ENCODE measurements at regions not wholly inside any gene's neighbourhood (a gene's known extent, or its start where the extent isn't known, plus 50 kb on each side); places are given as distances from the start of the nearest gene placed in this dataset.
"Not testable (repeated sequence)": the region's sequence is repeated elsewhere in the genome, so short reads cannot be mapped to it uniquely, and the experiment has no call there.

DNA sequence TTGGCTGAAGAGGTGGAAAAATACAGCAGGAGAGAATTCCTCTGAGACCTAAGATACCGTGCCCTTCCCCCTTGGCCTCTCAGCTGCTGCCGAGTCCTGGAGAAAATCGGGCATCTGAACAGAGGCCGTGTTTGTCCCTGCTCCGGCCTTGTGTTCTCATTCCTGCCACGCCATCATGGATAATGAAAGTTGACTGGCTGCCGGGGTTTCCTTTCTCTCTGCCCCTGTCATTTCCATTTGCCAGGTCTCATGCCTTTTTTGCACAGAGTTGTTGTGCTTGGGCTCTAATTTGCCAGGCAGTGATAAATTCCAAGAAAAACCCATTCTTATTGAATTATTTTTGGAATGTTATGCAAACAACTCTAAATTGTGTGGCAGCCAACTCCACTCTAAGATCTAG, 496.9 kb upstream of the TNP1 start:
- ATAC-seq (no peak), DNase-seq (no peak)
- intact Hi-C loops (cut with DNase I, micrococcal nuclease), result no loop called here

DNA sequence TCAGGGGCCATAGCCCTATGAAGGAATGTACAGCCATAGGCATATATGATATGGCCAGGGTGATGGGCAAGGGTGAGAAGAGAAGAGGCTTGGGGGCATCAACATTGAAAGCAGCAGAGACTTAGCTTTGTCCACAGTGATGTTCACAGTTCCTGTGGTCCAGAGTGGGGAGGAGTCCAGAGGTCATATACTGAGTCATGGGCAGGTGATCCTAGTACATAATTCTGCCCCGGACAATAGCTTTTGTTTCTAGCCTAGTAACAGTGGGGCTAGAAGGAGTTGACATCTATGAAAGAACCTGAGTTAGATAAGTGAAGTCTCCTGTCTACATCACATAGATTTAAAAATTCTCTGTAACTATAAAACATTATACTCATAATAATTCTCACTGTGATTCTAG, 496.3 kb upstream of the TNP1 start:
- ATAC-seq (no peak), DNase-seq (no peak)
- intact Hi-C loops (cut with DNase I, micrococcal nuclease), result no loop called here

DNA sequence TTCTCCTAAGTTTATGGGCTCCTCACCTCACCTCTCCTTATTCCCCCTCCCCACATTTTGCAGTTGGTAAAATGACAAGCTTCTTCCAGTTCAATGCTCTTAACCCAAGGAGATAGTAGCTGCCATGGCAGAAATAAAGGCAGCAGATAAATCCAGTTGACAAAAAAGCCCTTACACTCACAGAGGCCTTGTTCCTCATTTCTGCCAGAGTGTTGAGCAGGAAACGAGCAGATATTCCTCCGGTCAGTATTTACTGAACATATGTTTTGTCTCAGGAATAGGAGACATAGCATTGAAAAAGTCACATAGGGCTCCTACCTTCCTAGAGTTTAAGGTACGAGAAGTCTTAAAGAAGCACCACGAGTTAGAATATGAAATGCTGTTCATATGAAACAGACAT, 493.7 kb upstream of the TNP1 start:
- intact Hi-C loops (cut with DNase I, micrococcal nuclease), result no loop called here
- DNase-seq (no peak), ATAC-seq (no peak)

DNA sequence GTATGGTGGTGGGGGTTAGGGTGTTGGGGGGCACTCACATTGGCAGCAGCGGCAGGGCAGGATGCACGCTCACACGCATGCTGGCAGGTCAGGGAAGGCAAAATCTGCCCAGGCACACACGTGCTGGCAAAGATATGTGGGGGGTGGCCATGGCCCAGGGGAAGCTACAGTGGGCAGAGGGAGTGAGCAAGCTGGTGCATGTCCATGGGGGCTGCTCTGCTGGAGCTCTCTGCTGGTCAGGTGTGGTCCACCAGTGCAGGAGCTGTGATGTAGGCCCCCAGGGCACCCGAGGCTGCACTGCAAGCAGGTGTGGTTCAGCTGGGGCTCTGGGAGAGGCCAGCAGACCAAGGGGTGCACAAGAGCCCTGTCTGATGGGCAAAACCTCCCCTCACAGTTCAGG, 491.5 kb upstream of the TNP1 start:
- intact Hi-C loops (cut with DNase I, micrococcal nuclease), result no loop called here
- ATAC-seq, result no peak

DNA sequence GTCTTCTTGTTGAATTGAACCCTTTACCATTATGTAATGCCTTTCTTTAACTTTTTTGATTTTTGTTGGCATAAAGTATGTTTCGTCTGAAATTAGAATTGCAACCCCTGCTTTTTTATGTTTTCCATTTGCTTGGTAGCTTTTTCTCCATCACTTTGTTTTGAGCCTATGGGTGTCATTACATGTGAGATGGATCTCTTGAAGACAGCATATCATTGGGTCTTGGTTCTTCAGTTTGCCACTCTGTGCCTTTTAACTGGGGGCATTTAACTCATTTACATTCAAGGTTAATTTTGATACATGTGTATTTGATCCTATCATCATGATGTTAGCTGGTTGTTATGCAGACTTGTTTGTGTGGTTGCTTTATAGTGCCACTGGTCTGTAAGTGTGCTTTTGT, 489.4 kb upstream of the TNP1 start:
- intact Hi-C loops (cut with DNase I, micrococcal nuclease), result no loop called here
- ATAC-seq (no peak), DNase-seq (no peak)

More for the DNA sequence above, 491.5 kb upstream of the TNP1 start:
- no peak for DNase-seq

DNA sequence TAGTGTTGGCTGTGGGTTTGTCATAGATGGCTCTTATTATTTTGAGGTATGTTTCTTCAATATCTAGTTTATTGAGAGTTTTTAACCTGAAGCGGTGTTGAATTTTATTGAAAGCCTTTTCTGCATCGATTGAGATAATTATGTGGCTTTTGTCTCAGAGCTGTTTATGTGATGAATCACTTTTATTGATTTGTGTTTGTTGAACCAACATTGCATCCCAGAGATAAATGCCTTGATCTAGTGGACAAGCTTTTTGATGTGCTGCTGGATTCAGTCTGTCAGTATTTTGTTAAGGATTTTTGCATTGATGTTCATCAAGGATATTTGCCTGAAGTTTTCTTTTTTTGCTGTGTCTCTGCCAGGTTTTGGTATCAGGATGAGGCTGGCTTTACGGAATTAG, 487.8 kb upstream of the TNP1 start:
- DNase-seq; ATAC-seq; intact Hi-C loops (cut with DNase I, micrococcal nuclease): not testable (repeated sequence)

DNA sequence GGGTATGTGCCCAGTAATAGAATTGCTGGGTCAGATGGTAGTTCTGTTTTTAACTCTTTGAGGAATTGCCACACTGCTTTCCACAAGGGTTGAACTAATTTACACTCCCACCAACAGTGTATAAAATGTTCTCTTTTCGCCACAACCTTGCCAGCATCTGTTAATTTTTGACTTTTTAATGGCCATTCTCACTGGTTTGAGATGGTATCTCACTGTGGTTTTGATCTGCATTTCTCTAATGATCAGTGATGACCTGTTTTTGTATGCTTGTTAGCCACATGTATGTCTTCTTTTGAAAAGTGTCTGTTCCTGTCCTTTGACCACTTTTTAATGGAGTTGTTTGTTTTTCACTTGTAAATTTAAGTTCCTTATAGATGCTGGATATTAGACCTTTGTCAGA, 486.2 kb upstream of the TNP1 start:
- ATAC-seq; DNase-seq; intact Hi-C loops (cut with DNase I, micrococcal nuclease): not testable (repeated sequence)

DNA sequence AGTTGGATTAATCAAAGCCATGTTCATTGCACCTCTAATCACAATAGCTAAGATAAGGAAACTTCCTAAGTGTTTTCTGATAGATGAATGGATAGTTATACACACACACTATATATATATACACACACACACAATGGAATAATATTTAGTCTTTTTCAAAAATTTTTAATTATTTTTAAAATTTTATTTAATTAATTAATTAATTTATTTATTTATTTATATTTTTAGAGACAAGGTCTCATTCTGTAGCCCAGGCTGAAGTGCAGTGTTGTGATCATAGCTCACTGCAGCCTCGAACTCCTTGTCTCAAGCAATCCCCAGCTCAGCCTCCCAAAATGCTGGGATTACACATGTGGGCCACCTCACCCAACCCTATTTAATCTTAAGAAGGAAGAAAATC, 481.0 kb upstream of the TNP1 start:
- DNase-seq (no peak), ATAC-seq (no peak)
- intact Hi-C loops (cut with DNase I, micrococcal nuclease), result no loop called here

DNA sequence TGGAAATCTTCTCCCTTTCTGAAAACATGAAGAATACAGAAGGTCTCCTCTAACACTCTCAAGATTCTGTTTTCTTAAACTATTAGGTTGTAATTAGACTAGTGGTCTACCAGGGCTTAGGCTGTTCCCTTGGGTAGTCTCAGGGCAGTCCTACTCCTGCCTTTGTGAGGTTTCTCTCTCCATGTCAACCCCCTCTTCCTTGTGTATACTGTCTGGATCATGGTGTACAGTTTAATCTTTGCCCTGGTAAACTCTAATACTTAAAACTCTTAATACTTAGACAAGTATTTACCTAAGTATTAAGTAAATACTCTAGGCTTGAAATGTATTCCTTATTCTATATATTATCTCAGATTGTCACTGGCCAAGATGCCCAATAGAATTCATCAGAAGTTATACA, 480.3 kb upstream of the TNP1 start:
- DNase-seq, result no peak
- no peak for ATAC-seq

DNA sequence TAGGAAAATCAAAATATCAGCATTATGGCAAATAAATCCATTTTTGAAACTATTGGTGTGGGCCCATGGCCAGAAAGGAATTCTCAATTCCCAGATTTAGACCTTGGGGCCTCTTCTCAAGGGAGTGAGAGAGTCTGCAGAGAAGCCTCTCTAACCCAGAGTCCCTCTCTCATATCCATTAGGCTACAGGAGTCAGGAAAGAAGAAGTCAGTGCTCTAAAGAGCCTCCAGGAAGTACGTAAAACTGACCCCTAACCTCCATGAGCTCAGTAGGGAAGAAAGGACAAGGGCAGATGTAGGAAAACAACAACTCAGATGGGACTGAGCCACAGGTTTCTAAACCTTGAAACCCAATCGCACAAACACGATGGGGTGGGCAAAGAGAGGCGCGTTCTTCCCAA, 479.9 kb upstream of the TNP1 start:
- no peak for ATAC-seq
- DNase-seq, result no peak
- intact Hi-C loops (cut with DNase I, micrococcal nuclease), result no loop called here

More for the DNA sequence above, 480.3 kb upstream of the TNP1 start:
- intact Hi-C loops (cut with DNase I, micrococcal nuclease), result no loop called here

DNA sequence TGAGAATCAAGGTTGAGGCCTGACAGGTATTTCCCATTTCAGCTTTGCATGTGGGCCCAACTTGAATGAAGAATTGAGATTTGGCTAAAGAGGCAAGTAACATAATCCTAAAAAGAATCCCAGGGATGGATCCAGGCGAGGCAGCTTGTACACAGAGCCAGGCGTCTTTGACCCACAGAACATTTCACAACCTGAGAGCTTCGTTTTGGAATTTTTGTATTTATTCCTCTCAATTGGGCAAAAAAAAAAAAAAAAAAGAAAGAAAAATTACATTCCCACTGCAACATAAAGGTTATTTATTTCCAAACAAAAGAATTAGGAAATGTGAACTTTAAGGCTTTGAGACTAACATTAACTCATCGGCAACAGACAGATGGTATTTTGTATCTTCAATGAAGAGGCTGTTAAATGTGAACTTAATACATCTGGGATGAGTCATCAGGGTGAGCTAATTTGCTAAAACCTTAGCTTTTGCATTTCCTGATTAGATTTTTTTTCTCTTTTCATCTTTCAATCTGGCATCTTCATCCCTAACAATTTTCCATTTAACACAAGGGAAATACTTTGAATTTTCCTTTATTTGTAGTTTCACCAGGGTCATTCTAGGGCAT, 478.5 kb upstream of the TNP1 start:
- ATAC-seq, result no peak
- intact Hi-C loops (cut with DNase I, micrococcal nuclease), result no loop called here
- DNase-seq, result no peak

DNA sequence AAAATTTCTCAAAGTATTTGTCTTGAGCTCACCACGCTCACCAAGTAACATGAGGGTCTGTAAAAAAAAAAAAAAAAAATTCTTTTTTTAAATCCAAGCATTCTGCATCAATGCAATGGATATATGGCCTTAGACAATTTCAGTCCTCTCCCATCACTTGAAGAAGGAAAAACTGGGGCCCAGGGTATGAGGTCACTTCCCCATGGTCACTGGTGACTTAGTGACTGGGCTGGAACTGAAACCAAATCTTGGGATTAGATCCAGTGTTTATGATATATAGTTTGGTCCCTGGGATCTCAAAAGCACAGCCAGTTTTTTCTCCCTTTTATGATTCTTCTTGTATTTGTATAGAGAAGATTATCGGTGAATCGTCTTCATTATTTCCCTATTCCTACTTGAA, 477.9 kb upstream of the TNP1 start:
- intact Hi-C loops (cut with DNase I, micrococcal nuclease), result no loop called here
- ATAC-seq (no peak), DNase-seq (no peak)

DNA sequence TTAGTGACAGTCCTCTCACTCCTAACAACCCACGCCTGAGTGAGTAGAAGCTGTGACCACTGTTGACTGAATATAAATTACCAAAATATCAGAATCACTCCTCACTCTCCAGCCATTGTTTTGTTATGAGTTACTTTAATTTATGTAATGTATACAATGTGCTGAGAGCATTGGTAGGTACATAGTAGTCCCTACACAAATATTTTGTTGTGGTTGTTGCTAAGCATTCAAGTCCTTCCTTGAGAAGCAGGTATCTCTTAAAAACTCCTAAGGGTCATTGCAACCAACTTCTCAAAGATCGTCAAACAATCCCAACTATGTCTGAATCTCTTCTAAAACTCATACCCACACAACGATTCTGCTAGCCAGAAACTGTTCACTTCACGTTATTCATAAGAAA, 476.8 kb upstream of the TNP1 start:
- intact Hi-C loops (cut with DNase I, micrococcal nuclease), result no loop called here

DNA sequence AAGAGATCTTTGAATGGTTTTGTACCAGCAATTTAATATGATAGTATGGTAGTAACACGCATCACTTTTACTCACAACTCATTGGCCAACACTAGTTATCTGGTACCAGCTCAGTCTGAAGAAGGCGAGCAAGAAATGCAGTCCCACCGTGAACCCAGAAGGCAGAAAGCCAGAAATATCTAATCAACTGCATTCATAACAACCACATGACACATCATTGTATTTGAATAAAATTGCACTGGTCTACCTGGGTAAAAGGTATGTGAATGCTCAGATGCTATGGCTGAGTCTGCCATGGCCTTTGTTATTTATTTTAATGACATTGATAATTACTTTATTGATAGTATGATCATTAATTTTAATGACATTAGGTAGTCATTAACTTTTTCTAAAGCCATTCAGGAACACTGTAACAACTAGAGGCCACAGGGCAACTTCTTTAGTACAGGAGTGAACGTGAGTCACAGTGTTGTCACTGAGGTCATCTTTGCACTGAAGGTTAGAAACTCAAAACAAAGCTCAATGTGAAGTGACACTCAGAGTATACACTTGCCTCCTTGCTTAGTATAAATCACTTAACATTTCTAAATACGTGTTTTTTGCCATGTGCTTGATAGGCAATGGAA, 475.6 kb upstream of the TNP1 start:
- ATAC-seq (no peak), DNase-seq (no peak)
- intact Hi-C loops (cut with DNase I, micrococcal nuclease), result no loop called here

More for the DNA sequence above, 476.8 kb upstream of the TNP1 start:
- DNase-seq, result no peak
- ATAC-seq, result no peak

DNA sequence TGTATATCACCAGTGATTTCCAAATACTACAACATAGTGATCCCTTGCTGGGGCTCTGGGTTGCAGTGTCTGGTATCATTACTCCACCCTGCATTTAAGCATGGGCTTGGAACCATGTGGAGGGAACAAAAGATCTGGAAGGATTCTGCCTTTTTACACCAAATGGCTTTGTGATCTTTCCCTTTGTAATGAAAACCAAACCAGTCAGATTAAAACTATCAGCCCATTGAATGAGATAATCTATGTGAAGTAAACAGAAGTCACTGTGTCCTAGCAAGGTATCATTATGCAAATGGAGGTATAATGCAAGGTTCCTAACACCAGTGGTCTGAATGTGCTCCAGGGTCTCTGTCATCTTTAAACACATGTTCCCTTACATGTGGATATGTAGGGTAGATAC, 474.7 kb upstream of the TNP1 start:
- DNase-seq (no peak), ATAC-seq (no peak)
- intact Hi-C loops (cut with DNase I, micrococcal nuclease), result no loop called here

DNA sequence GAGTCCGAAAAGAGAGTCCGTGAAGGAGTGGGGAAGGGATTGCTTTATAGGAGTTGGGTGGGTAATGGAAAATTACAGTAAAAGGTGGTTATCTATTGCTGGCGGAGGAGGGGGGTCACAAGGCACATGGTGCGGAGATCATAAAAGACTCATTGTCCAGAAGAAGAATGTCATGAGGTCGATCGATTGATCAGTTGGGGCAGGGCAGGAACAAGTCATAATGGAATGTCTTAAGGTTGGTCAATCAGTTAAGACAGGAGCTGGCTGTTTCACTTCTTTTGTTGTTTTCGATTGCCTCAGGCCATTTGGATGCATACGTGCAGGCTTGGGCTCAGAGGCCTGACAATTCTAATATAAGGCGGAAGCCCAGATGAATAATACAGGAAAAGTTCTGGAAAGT, 473.0 kb upstream of the TNP1 start:
- ATAC-seq (no peak), DNase-seq (no peak)
- intact Hi-C loops (cut with DNase I, micrococcal nuclease), result no loop called here

DNA sequence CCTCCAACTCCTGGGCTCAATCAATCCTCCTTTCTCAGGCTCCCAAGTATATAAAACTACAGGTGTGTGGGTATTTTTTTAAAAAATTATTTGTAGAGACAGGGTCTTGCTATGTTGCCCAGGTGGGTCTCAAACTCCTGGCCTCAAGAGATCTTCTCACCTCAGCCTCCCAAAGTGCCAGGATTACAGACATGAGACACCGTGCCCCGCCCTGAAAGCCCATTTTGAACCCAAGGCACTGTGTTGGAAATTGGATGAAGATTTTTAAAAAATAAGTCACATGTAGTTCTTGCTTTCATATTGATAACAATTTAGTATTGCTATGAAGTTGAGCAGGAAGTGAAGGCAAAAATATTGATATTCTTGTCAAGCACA, 472.5 kb upstream of the TNP1 start:
- DNase-seq (no peak), ATAC-seq (no peak)
- intact Hi-C loops (cut with DNase I, micrococcal nuclease), result no loop called here

DNA sequence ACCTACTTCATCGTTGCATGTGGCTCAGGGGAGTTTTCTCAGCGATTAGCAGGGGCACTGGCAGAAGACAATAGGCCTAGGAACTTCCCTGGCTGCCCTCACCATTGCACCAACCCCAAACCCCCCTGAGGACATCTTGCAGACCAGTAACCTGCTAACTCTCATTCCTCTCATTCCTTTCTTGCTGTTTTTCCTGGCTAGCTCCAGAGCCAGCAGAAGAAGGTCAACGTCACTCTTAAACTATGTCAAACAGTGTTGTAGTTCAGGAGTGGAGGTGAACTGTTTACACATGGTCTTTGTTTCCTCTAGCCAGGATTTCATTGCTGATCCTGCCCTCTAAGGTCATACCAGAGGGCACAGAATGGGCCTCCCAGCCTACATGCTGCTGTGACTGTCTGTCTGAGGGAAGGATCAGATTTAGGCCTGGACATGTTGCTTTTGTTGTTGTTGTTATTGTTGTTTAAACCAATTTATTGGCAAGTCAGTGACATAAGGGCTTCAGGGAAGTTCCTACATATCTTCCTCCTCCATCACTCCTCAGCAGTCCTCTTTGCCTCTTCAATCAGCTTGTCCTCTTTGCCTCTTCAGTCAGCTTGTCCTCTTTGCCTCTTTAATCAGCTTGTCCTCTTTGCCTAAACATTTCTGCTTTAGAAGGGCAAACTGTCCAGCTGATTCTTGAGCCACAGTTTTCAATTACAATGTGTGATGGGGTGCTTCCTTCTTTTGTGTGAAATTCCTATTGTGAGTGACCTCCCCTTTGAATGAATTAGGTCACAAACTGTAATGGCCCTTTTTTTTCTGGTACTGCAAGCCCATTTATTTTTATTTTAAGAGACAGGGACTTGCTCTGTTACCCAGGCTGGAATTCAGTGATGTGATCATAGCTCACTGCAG, 471.9 kb upstream of the TNP1 start:
- intact Hi-C loops (cut with DNase I, micrococcal nuclease), result no loop called here
- DNase-seq (no peak), ATAC-seq (no peak)

DNA sequence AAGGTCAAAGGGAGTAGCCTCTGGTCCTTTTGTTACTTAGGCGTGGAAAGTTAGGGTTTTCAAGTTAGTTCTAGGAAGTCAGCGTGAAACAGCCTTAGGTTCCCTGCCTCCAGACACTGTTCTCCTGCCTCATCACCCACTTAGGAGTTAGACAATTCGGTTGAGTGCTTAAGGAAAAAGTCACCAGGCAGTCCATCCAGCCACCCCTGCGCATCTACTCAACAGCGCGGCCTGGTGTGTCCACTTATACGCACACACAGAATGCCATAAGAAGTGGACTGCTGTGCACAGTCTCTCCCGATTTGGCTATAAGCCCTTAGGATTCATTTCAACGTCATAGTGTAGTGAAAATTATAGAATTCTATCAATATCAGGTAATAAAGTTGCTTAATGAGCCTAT, 470.8 kb upstream of the TNP1 start:
- ATAC-seq (no peak), DNase-seq (no peak)
- intact Hi-C loops (cut with DNase I, micrococcal nuclease), result no loop called here

DNA sequence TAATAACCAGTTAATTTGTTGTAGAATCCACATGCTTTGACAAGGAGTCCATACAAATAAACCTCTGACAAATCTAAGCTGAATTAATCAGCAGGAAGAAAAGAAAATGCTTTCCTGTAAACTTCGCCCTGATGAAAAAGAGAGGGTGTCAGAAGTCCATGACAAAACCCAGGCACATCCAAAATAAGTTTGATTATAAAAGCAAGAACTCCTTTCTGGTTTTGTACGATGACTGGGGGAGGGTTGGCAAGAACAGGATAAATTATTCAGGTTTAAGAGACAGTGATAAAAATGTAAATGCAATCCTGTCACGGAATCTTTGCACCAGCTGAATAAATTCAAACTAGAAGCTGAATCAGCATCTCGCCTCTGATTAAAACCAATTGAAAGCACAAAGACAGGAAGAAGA, 469.2 kb upstream of the TNP1 start:
- DNase-seq (no peak), ATAC-seq (no peak)
- intact Hi-C loops (cut with DNase I, micrococcal nuclease), result no loop called here

Data from left colon (tissue), 2 donors.